22Rv1 (cell line): ENCODE measurements at regions not wholly inside any gene's neighbourhood (a gene's known extent, or its start where the extent isn't known, plus 50 kb on each side); places are given as distances from the start of the nearest gene placed in this dataset.

ENCODE experiments used
- ZFX ChIP-seq: fragments of 450-650 bp; IDR thresholded peaks from 2 replicates; pipeline ENCODE4 v1.6.1; 2017; ENCODE audit warnings: antibody characterized with exemption, borderline replicate concordance
- TF ChIP-seq, protein P1 (sequence below): fragments of 450-650 bp; IDR thresholded peaks from 2 replicates; pipeline ENCODE4 v1.5.1; 2017; ENCODE audit warnings: mild to moderate bottlenecking

DNA sequence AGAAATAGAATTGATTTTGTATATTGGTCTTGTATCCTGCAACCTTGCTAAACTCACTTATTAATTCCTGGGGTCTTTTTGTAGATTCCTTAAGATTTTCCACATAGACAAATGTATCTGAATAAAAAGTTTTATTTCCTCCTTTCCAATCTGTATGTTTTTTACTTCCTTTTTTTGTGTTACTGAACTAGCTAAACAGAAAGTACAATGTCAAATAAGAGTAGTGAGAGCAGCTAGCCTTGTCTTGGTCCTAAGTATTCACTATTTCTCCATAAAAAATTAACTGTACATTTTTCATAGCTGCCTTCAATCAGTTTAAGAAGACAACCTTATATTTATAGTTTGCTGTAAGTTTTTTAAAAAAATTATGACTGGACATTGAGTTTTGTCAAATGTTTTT is 74.9 kb downstream of the FASLG start:
- TF ChIP-seq, protein P1, sequence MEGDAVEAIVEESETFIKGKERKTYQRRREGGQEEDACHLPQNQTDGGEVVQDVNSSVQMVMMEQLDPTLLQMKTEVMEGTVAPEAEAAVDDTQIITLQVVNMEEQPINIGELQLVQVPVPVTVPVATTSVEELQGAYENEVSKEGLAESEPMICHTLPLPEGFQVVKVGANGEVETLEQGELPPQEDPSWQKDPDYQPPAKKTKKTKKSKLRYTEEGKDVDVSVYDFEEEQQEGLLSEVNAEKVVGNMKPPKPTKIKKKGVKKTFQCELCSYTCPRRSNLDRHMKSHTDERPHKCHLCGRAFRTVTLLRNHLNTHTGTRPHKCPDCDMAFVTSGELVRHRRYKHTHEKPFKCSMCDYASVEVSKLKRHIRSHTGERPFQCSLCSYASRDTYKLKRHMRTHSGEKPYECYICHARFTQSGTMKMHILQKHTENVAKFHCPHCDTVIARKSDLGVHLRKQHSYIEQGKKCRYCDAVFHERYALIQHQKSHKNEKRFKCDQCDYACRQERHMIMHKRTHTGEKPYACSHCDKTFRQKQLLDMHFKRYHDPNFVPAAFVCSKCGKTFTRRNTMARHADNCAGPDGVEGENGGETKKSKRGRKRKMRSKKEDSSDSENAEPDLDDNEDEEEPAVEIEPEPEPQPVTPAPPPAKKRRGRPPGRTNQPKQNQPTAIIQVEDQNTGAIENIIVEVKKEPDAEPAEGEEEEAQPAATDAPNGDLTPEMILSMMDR, result no peak
- no peak for TF ChIP-seq ZFX
